Left lung (tissue), 4 donors: ENCODE measurements at regions not wholly inside any gene's neighbourhood (a gene's known extent, or its start where the extent isn't known, plus 50 kb on each side); places are given as distances from the start of the nearest gene placed in this dataset.

Experiments used
- ATAC-seq: fragments of 200-7000 bp; cut with Tn5 transposase; one replicate; pipeline ENCODE4 v1.9.1; 2020; ENCODE audit warnings: moderate library complexity
- DNase-seq, 4 donors: peaks; one replicate each; pipeline ENCODE4 v3.0.0-alpha.2; 2013 to 2020
- H3K27ac ChIP-seq, 2 donors: fragments of 200-600 bp; sonication (generic) in 1 of 2; one replicate each; pipeline versions ENCODE4 v1.5.0 to v1.8.0; 2020 to 2021
- H3K27me3 ChIP-seq, 2 donors: fragments of 200-600 bp; sonication (generic) in 1 of 2; one replicate each; pipeline versions ENCODE4 v1.5.0 to v1.8.0; 2020 to 2021
- H3K36me3 ChIP-seq, 2 donors: fragments of 200-600 bp; sonication (generic) in 1 of 2; one replicate each; pipeline versions ENCODE4 v1.5.0 to v1.8.0; 2020 to 2021
- H3K4me1 ChIP-seq, 2 donors: fragments of 200-600 bp; one replicate each; pipeline ENCODE4 v1.8.0; 2021
- H3K4me3 ChIP-seq, 2 donors: fragments of 200-600 bp; sonication (generic) in 1 of 2; one replicate each; pipeline versions ENCODE4 v1.5.0 to v1.8.0; 2020 to 2021; ENCODE audit warnings: mild to moderate bottlenecking in 1 of 2
- H3K9me3 ChIP-seq, 2 donors: fragments of 200-600 bp; sonication (generic) in 1 of 2; one replicate each; pipeline versions ENCODE4 v1.5.0 to v1.8.0; 2020 to 2021
- CTCF ChIP-seq, 2 donors: fragments of 200-600 bp; sonication (generic) in 1 of 2; IDR thresholded peaks; one replicate each; pipeline versions ENCODE4 v1.5.0 to v1.8.0; 2021; ENCODE audit warnings: antibody characterized with exemption in 2 of 2
- intact Hi-C, 2 donors: fragments of 100-400 bp; cut with DNase I; formaldehyde crosslinking; loops; one replicate each; pipeline versions ENCODE4 v1.11.2 to v1.14.2; 2022
- donor health status: DM: no; HTN: yes; CAD: no.
- donor health status: DM: no; HTN: no; CAD: no.

- no peaks in the 10 kb centered on the region for H3K27me3 ChIP-seq
- intact Hi-C loops, result no loop called here
- TF ChIP-seq CTCF (IDR thresholded peaks at IDR 0.05), result no peak
- ATAC-seq, result no peak
- no peak overlapping the region for H3K4me3 ChIP-seq
- no peak for DNase-seq
- H3K9me3 ChIP-seq, result no peaks in the 10 kb centered on the region
- no peaks in the 10 kb centered on the region for H3K36me3 ChIP-seq
- H3K4me1 ChIP-seq, result no peaks in the 10 kb centered on the region
- H3K27ac ChIP-seq, result no peak overlapping the region
Observed at GRCh38 chr2:65826567-65826966, 394.2 kb upstream of the SPRED2 start.

GRCh38 chr2:65823511-65823910 is 391.1 kb upstream of the SPRED2 start:
- intact Hi-C loops, result no loop called here
- no peaks in the 10 kb centered on the region for H3K9me3 ChIP-seq
- no peak overlapping the region for H3K27ac ChIP-seq
- no peak overlapping the region for H3K4me3 ChIP-seq
- TF ChIP-seq CTCF (IDR thresholded peaks at IDR 0.05), result no peak
- no peak for ATAC-seq
- no peaks in the 10 kb centered on the region for H3K36me3 ChIP-seq
- no peaks in the 10 kb centered on the region for H3K4me1 ChIP-seq
- no peak for DNase-seq
- H3K27me3 ChIP-seq, result no peaks in the 10 kb centered on the region

- intact Hi-C loops, result no loop called here
- TF ChIP-seq CTCF (IDR thresholded peaks at IDR 0.05), result no peak
- Histone ChIP-seq H3K27me3 (no peaks in the 10 kb centered on the region), H3K4me1 (no peaks in the 10 kb centered on the region), H3K9me3 (no peaks in the 10 kb centered on the region), H3K4me3 (no peak overlapping the region), H3K27ac (no peak overlapping the region), H3K36me3 (no peaks in the 10 kb centered on the region)
- ATAC-seq, result no peak
- no peak for DNase-seq
Observed at GRCh38 chr2:65820454-65820853, 388.1 kb upstream of the SPRED2 start.

- ATAC-seq, result no peak
- Histone ChIP-seq H3K4me1 (no peaks in the 10 kb centered on the region), H3K4me3 (no peak overlapping the region), H3K36me3 (no peaks in the 10 kb centered on the region), H3K9me3 (no peaks in the 10 kb centered on the region), H3K27me3 (no peaks in the 10 kb centered on the region), H3K27ac (no peak overlapping the region)
- intact Hi-C loops, result no loop called here
- no peak for TF ChIP-seq CTCF (IDR thresholded peaks at IDR 0.05)
- DNase-seq, result no peak
Observed at GRCh38 chr2:65819963-65820362, 387.6 kb upstream of the SPRED2 start.

GRCh38 chr2:65818873-65819451 is 386.6 kb upstream of the SPRED2 start:
- intact Hi-C loops, result no loop called here
- Histone ChIP-seq H3K9me3 (no peaks in the 10 kb centered on the region), H3K36me3 (no peaks in the 10 kb centered on the region), H3K27ac (no peak overlapping the region), H3K4me3 (no peak overlapping the region), H3K27me3 (no peaks in the 10 kb centered on the region), H3K4me1 (no peaks in the 10 kb centered on the region)
- TF ChIP-seq CTCF (IDR thresholded peaks at IDR 0.05), result no peak
- ATAC-seq, result no peak
- DNase-seq, result no peak
